ENCODE measurements at regions not wholly inside any gene's neighbourhood (a gene's known extent, or its start where the extent isn't known, plus 50 kb on each side); places are given as distances from the start of the nearest gene placed in this dataset.
A peak's percentile ranks its signal among the peaks of the same experiment; 100 is the strongest.

GRCh38 chr10:62503872-62504271 lies 129.7 kb downstream of the ZNF365 start:
- Histone ChIP-seq H3K9me3 (ENCODE audit: control insufficient read depth, low read length) (no peaks in the 10 kb centered on the region), H3K9ac (ENCODE audit: extremely low read depth, low read length, poor library complexity, severe bottlenecking) (no peak overlapping the region), H3K36me3 (ENCODE audit: control insufficient read depth, insufficient read depth, low read length) (no peaks in the 10 kb centered on the region), H3K27me3 (ENCODE audit: control insufficient read depth, insufficient read depth, low read length, poor library complexity, severe bottlenecking) (no peaks in the 10 kb centered on the region), H3K4me3 (ENCODE audit: low read length) (no peak overlapping the region), H3K27ac (ENCODE audit: low read depth, low read length) (no peak overlapping the region), H3K4me1 (ENCODE audit: control insufficient read depth, insufficient read depth, low read length) (peaks cover 5% of the 10 kb centered on the region)
- WGBS, 2 experiments (ENCODE audit: insufficient coverage in 1 of 2, insufficient read length in 1 of 2): 70 to 100% methylated on average over 1 of the region's 2 CpGs
- no peak for DNase-seq
- Mint-ChIP-seq H3K4me3 (no peak overlapping the region), H3K27me3 (ENCODE audit: insufficient read depth) (no peaks in the 10 kb centered on the region), H3K27ac (peak overlapping the region; percentile 67), H3K4me1 (peaks cover 37% of the 10 kb centered on the region), H3K36me3 (ENCODE audit: low read depth) (no peaks in the 10 kb centered on the region), H3K9me3 (no peaks in the 10 kb centered on the region)
- no peak for TF ChIP-seq CTCF (conservative IDR thresholded peaks at IDR 0.05)

- H3K4me3 Mint-ChIP-seq: no peak overlapping the region
- Histone ChIP-seq H3K27me3 (ENCODE audit: control insufficient read depth, insufficient read depth, low read length, poor library complexity, severe bottlenecking) (no peaks in the 10 kb centered on the region), H3K27ac (ENCODE audit: low read depth, low read length) (no peak overlapping the region), H3K36me3 (ENCODE audit: control insufficient read depth, insufficient read depth, low read length) (no peaks in the 10 kb centered on the region), H3K9ac (ENCODE audit: extremely low read depth, low read length, poor library complexity, severe bottlenecking) (no peak overlapping the region), H3K4me3 (ENCODE audit: low read length) (no peak overlapping the region), H3K4me1 (ENCODE audit: control insufficient read depth, insufficient read depth, low read length) (peaks cover 5% of the 10 kb centered on the region), H3K9me3 (ENCODE audit: control insufficient read depth, low read length) (no peaks in the 10 kb centered on the region)
- H3K27ac Mint-ChIP-seq: no peak overlapping the region
- no peaks in the 10 kb centered on the region for H3K36me3 Mint-ChIP-seq (ENCODE audit: low read depth)
- no peaks in the 10 kb centered on the region for H3K9me3 Mint-ChIP-seq
- peaks cover 34% of the 10 kb centered on the region for H3K4me1 Mint-ChIP-seq
- WGBS, 2 experiments (ENCODE audit: insufficient coverage in 1 of 2, insufficient read length in 1 of 2): 82 to 100% methylated on average over 1 to 3 of the region's 3 CpGs
- DNase-seq: no peak
- TF ChIP-seq CTCF (conservative IDR thresholded peaks at IDR 0.05): no peak
- H3K27me3 Mint-ChIP-seq (ENCODE audit: insufficient read depth): no peaks in the 10 kb centered on the region
Measured at GRCh38 chr10:62506371-62506770, 132.2 kb downstream of the ZNF365 start.

- Histone ChIP-seq H3K4me1 (ENCODE audit: control insufficient read depth, insufficient read depth, low read length) (peaks cover 7% of the 10 kb centered on the region), H3K9me3 (ENCODE audit: control insufficient read depth, low read length) (no peaks in the 10 kb centered on the region), H3K27ac (ENCODE audit: low read depth, low read length) (no peak overlapping the region), H3K27me3 (ENCODE audit: control insufficient read depth, insufficient read depth, low read length, poor library complexity, severe bottlenecking) (no peaks in the 10 kb centered on the region), H3K4me3 (ENCODE audit: low read length) (no peak overlapping the region), H3K9ac (ENCODE audit: extremely low read depth, low read length, poor library complexity, severe bottlenecking) (no peak overlapping the region), H3K36me3 (ENCODE audit: control insufficient read depth, insufficient read depth, low read length) (no peaks in the 10 kb centered on the region)
- no peak for DNase-seq
- no peaks in the 10 kb centered on the region for H3K9me3 Mint-ChIP-seq
- peaks cover 18% of the 10 kb centered on the region for H3K4me1 Mint-ChIP-seq
- no peak overlapping the region for H3K27ac Mint-ChIP-seq
- no peak for TF ChIP-seq CTCF (conservative IDR thresholded peaks at IDR 0.05)
- no peaks in the 10 kb centered on the region for H3K36me3 Mint-ChIP-seq (ENCODE audit: low read depth)
- no peak overlapping the region for H3K4me3 Mint-ChIP-seq
- 90 to 94% methylated on average over 2 to 3 of the region's 3 CpGs for WGBS, 2 experiments (ENCODE audit: insufficient coverage in 1 of 2, insufficient read length in 1 of 2)
- no peaks in the 10 kb centered on the region for H3K27me3 Mint-ChIP-seq (ENCODE audit: insufficient read depth)
Measured at GRCh38 chr10:62511238-62511637, 137.1 kb downstream of the ZNF365 start.

Data from endodermal cell (in vitro differentiated cells).